ENCODE measurements at regions not wholly inside any gene's neighbourhood (a gene's known extent, or its start where the extent isn't known, plus 50 kb on each side); places are given as distances from the start of the nearest gene placed in this dataset.
A peak's percentile ranks its signal among the peaks of the same experiment; 100 is the strongest.

GRCh38 chr1:234781241-234782065, 171.5 kb upstream of the IRF2BP2 start (continued):
- no peak for TF ChIP-seq YY1 (IDR thresholded peaks at IDR 0.05; ENCODE audit: borderline replicate concordance in 1 of 3, control insufficient read depth in 1 of 3, extremely low read depth in 1 of 3, insufficient read depth in 3 of 3, insufficient read length in 1 of 3, insufficient replicate concordance in 2 of 3, low read depth in 1 of 3, low read length in 2 of 3)
- no peak for TF ChIP-seq PRMT5 (CRISPR knock-in tag; IDR thresholded peaks at IDR 0.05)
- no peak for TF ChIP-seq MAX (CRISPR knock-in tag; IDR thresholded peaks at IDR 0.05)
- no peak for TF ChIP-seq ZNF445 (CRISPR knock-in tag; IDR thresholded peaks at IDR 0.05; ENCODE audit: low read depth)
- no peak for TF ChIP-seq RBM14 (IDR thresholded peaks at IDR 0.05; ENCODE audit: borderline replicate concordance, insufficient read depth, low read depth, low read length)
- TF ChIP-seq NCOA4 (IDR thresholded peaks at IDR 0.05; ENCODE audit: partially characterized antibody): no peak
- no peak for TF ChIP-seq U2AF1 (optimal IDR thresholded peaks at IDR 0.05; ENCODE audit: low read depth, low read length)
- no peak for TF ChIP-seq SMARCA4 (IDR thresholded peaks at IDR 0.05)
- TF ChIP-seq ZFPM2 (CRISPR knock-in tag; IDR thresholded peaks at IDR 0.05): 0 out of 2 replicates have a peak, but pooled peaks have one; percentile 1
- no peak for TF ChIP-seq E4F1 (CRISPR knock-in tag; IDR thresholded peaks at IDR 0.05; ENCODE audit: borderline replicate concordance)
- TF ChIP-seq CGGBP1 (CRISPR knock-in tag; IDR thresholded peaks at IDR 0.05): 0 out of 2 replicates have a peak, but pooled peaks have one; percentile 57
- no peak for TF ChIP-seq HMG20B (CRISPR knock-in tag; IDR thresholded peaks at IDR 0.05)
- TF ChIP-seq ZBTB7A (IDR thresholded peaks at IDR 0.05; ENCODE audit: borderline replicate concordance, control insufficient read depth, low read depth, low read length): no peak
- no peak for TF ChIP-seq ZNF592 (IDR thresholded peaks at IDR 0.05)
- no peak for TF ChIP-seq HSF4 (CRISPR knock-in tag; IDR thresholded peaks at IDR 0.05; ENCODE audit: borderline replicate concordance)

Measured in K562 (cell line).